UCSD-AML1 (cell line): ENCODE measurements at regions not wholly inside any gene's neighbourhood (a gene's known extent, or its start where the extent isn't known, plus 50 kb on each side); places are given as distances from the start of the nearest gene placed in this dataset.

Experiments
- DNase-seq: peaks from one replicate; lab custom pipeline; 2025; ENCODE audit not compliant: unreplicated experiment; lab: John Stamatoyannopoulos, UW

- no peak for DNase-seq
Measured at GRCh38 chr4:27248829-27249228, 388.2 kb downstream of the STIM2 start.

GRCh38 chr4:27251771-27252170 lies 391.1 kb downstream of the STIM2 start:
- DNase-seq: no peak

- no peak for DNase-seq
Measured at GRCh38 chr4:27267339-27267969, 406.8 kb downstream of the STIM2 start.

- DNase-seq: no peak
Measured at GRCh38 chr4:27267970-27268355, 407.3 kb downstream of the STIM2 start.

- no peak for DNase-seq
Measured at GRCh38 chr4:27270435-27270834, 409.8 kb downstream of the STIM2 start.

- DNase-seq: no peak
Measured at GRCh38 chr4:27271555-27271954, 410.9 kb downstream of the STIM2 start.

- DNase-seq: no peak
Measured at GRCh38 chr4:27272217-27272616, 411.6 kb downstream of the STIM2 start.

GRCh38 chr4:27276307-27277073 lies 415.8 kb downstream of the STIM2 start:
- no peak for DNase-seq

GRCh38 chr4:27278615-27279375 lies 418.2 kb downstream of the STIM2 start:
- DNase-seq: no peak

GRCh38 chr4:27288496-27288895 lies 427.9 kb downstream of the STIM2 start:
- DNase-seq: no peak

GRCh38 chr4:27289704-27290103 lies 429.1 kb downstream of the STIM2 start:
- no peak for DNase-seq

- DNase-seq: no peak
Measured at GRCh38 chr4:27293831-27294230, 433.2 kb downstream of the STIM2 start.

GRCh38 chr4:27304751-27305150 lies 444.1 kb downstream of the STIM2 start:
- no peak for DNase-seq

- DNase-seq: no peak
Measured at GRCh38 chr4:27305246-27305645, 444.6 kb downstream of the STIM2 start.

- no peak for DNase-seq
Measured at GRCh38 chr4:27308379-27308778, 447.7 kb downstream of the STIM2 start.

GRCh38 chr4:27315625-27316024 lies 455.0 kb downstream of the STIM2 start:
- no peak for DNase-seq

GRCh38 chr4:27316176-27316575 lies 455.5 kb downstream of the STIM2 start:
- no peak for DNase-seq

- DNase-seq: peak; percentile 55
Measured at GRCh38 chr4:27318740-27319139, 458.1 kb downstream of the STIM2 start.

GRCh38 chr4:27326991-27327390 lies 466.4 kb downstream of the STIM2 start:
- no peak for DNase-seq

- DNase-seq: no peak
Measured at GRCh38 chr4:27327421-27328181, 467.0 kb downstream of the STIM2 start.

GRCh38 chr4:27338530-27338929 lies 477.9 kb downstream of the STIM2 start:
- no peak for DNase-seq
